Activated CD8-positive, alpha-beta T cell treated with anti-CD3 and anti-CD28 coated beads for 36 hours (primary cell): ENCODE measurements at regions not wholly inside any gene's neighbourhood (a gene's known extent, or its start where the extent isn't known, plus 50 kb on each side); places are given as distances from the start of the nearest gene placed in this dataset.
"Not testable (repeated sequence)": the region's sequence is repeated elsewhere in the genome, so short reads cannot be mapped to it uniquely, and the experiment has no call there.

Experiments
- ATAC-seq: fragments of 200-7000 bp; cut with Tn5 transposase; one replicate; pipeline ENCODE4 v1.10.0; 2021; ENCODE audit warnings: mild to moderate bottlenecking, moderate library complexity
- CTCF ChIA-PET: fragments of 350-600 bp; sonication (Branson Sonifier 250); formaldehyde crosslinking; loops from one replicate; lab custom pipeline; 2021; ENCODE audit warnings: antibody characterized with exemption; lab: Charles Lee
- POLR2A ChIA-PET: fragments of 350-600 bp; sonication (Branson Sonifier 250); formaldehyde crosslinking; loops from one replicate; lab custom pipeline; 2021; ENCODE audit warnings: antibody characterized with exemption; lab: Charles Lee
- DNase-seq: peaks from one replicate; pipeline ENCODE4 v3.0.0-alpha.2; 2020
- H3K27ac Mint-ChIP-seq: one replicate; pipeline ENCODE4 v1.8.0; 2021; ENCODE audit warnings: mild to moderate bottlenecking, mixed read lengths
- H3K27me3 Mint-ChIP-seq: one replicate; pipeline ENCODE4 v1.8.0; 2021; ENCODE audit warnings: mixed read lengths
- H3K36me3 Mint-ChIP-seq: one replicate; pipeline ENCODE4 v1.8.0; 2021; ENCODE audit warnings: low read depth, mixed read lengths
- H3K4me1 Mint-ChIP-seq: one replicate; pipeline ENCODE4 v1.8.0; 2021; ENCODE audit warnings: low read depth, mixed read lengths
- H3K4me3 Mint-ChIP-seq: one replicate; pipeline ENCODE4 v1.8.0; 2021; ENCODE audit warnings: mild to moderate bottlenecking, moderate library complexity, mixed read lengths
- H3K9me3 Mint-ChIP-seq: one replicate; pipeline ENCODE4 v1.8.0; 2021; ENCODE audit warnings: mixed read lengths
- intact Hi-C: fragments of 100-400 bp; cut with micrococcal nuclease; formaldehyde crosslinking; loops from one replicate; pipeline ENCODE4 v1.10.0; 2022

- POLR2A ChIA-PET, intact Hi-C loops, H3K4me1 Mint-ChIP-seq, H3K9me3 Mint-ChIP-seq, CTCF ChIA-PET, H3K27me3 Mint-ChIP-seq, H3K36me3 Mint-ChIP-seq, H3K27ac Mint-ChIP-seq, ATAC-seq, DNase-seq, H3K4me3 Mint-ChIP-seq: not testable (repeated sequence)
Measured at GRCh38 chr15:20259559-20260190, 281.9 kb downstream of the GOLGA6L6 start.

GRCh38 chr15:20256394-20256793, 285.2 kb downstream of the GOLGA6L6 start:
- intact Hi-C loops, H3K27ac Mint-ChIP-seq, POLR2A ChIA-PET, H3K9me3 Mint-ChIP-seq, DNase-seq, H3K36me3 Mint-ChIP-seq, H3K4me1 Mint-ChIP-seq, H3K27me3 Mint-ChIP-seq, CTCF ChIA-PET, ATAC-seq, H3K4me3 Mint-ChIP-seq: not testable (repeated sequence)

- H3K27me3 Mint-ChIP-seq, POLR2A ChIA-PET, H3K27ac Mint-ChIP-seq, H3K4me3 Mint-ChIP-seq, H3K36me3 Mint-ChIP-seq, H3K9me3 Mint-ChIP-seq, H3K4me1 Mint-ChIP-seq, CTCF ChIA-PET, intact Hi-C loops, DNase-seq, ATAC-seq: not testable (repeated sequence)
Measured at GRCh38 chr15:20255641-20256040, 286.0 kb downstream of the GOLGA6L6 start.

- ATAC-seq, H3K9me3 Mint-ChIP-seq: not testable (repeated sequence)
Measured at GRCh38 chr15:20253047-20253615, 288.5 kb downstream of the GOLGA6L6 start.

GRCh38 chr15:20252040-20252439, 289.6 kb downstream of the GOLGA6L6 start:
- H3K27ac Mint-ChIP-seq, H3K27me3 Mint-ChIP-seq, intact Hi-C loops, H3K9me3 Mint-ChIP-seq, H3K4me1 Mint-ChIP-seq, DNase-seq, H3K36me3 Mint-ChIP-seq, ATAC-seq, POLR2A ChIA-PET, CTCF ChIA-PET, H3K4me3 Mint-ChIP-seq: not testable (repeated sequence)

More at GRCh38 chr15:20253047-20253615, 288.5 kb downstream of the GOLGA6L6 start:
- intact Hi-C loops, H3K4me3 Mint-ChIP-seq, H3K36me3 Mint-ChIP-seq, CTCF ChIA-PET, H3K4me1 Mint-ChIP-seq, H3K27ac Mint-ChIP-seq, H3K27me3 Mint-ChIP-seq, POLR2A ChIA-PET, DNase-seq: not testable (repeated sequence)

- DNase-seq, CTCF ChIA-PET, intact Hi-C loops: not testable (repeated sequence)
Measured at GRCh38 chr15:20251214-20252005, 290.2 kb downstream of the GOLGA6L6 start.

GRCh38 chr15:20250206-20250605, 291.4 kb downstream of the GOLGA6L6 start:
- H3K4me3 Mint-ChIP-seq, ATAC-seq, H3K4me1 Mint-ChIP-seq, DNase-seq, CTCF ChIA-PET, POLR2A ChIA-PET, H3K36me3 Mint-ChIP-seq, intact Hi-C loops, H3K27me3 Mint-ChIP-seq, H3K9me3 Mint-ChIP-seq, H3K27ac Mint-ChIP-seq: not testable (repeated sequence)

More at GRCh38 chr15:20251214-20252005, 290.2 kb downstream of the GOLGA6L6 start:
- H3K9me3 Mint-ChIP-seq, H3K27me3 Mint-ChIP-seq, POLR2A ChIA-PET, H3K27ac Mint-ChIP-seq, H3K4me1 Mint-ChIP-seq, H3K36me3 Mint-ChIP-seq, H3K4me3 Mint-ChIP-seq, ATAC-seq: not testable (repeated sequence)

GRCh38 chr15:20249677-20249970, 292.0 kb downstream of the GOLGA6L6 start:
- POLR2A ChIA-PET, H3K27me3 Mint-ChIP-seq, H3K4me1 Mint-ChIP-seq, ATAC-seq, DNase-seq, H3K27ac Mint-ChIP-seq, H3K36me3 Mint-ChIP-seq, H3K9me3 Mint-ChIP-seq, intact Hi-C loops, CTCF ChIA-PET, H3K4me3 Mint-ChIP-seq: not testable (repeated sequence)

GRCh38 chr15:20248434-20248833, 293.2 kb downstream of the GOLGA6L6 start:
- intact Hi-C loops, H3K9me3 Mint-ChIP-seq, H3K4me3 Mint-ChIP-seq, H3K36me3 Mint-ChIP-seq, H3K4me1 Mint-ChIP-seq, H3K27ac Mint-ChIP-seq, CTCF ChIA-PET, H3K27me3 Mint-ChIP-seq, POLR2A ChIA-PET, ATAC-seq, DNase-seq: not testable (repeated sequence)

- H3K4me3 Mint-ChIP-seq, H3K27me3 Mint-ChIP-seq, POLR2A ChIA-PET, H3K27ac Mint-ChIP-seq, CTCF ChIA-PET, H3K9me3 Mint-ChIP-seq, ATAC-seq, intact Hi-C loops, DNase-seq, H3K4me1 Mint-ChIP-seq, H3K36me3 Mint-ChIP-seq: not testable (repeated sequence)
Measured at GRCh38 chr15:20247137-20247536, 294.5 kb downstream of the GOLGA6L6 start.

GRCh38 chr15:20246624-20247023, 295.0 kb downstream of the GOLGA6L6 start:
- POLR2A ChIA-PET, DNase-seq, CTCF ChIA-PET: not testable (repeated sequence)

GRCh38 chr15:20245856-20246255, 295.7 kb downstream of the GOLGA6L6 start:
- ATAC-seq, H3K4me1 Mint-ChIP-seq, DNase-seq, CTCF ChIA-PET, intact Hi-C loops, H3K27ac Mint-ChIP-seq, H3K9me3 Mint-ChIP-seq, POLR2A ChIA-PET, H3K36me3 Mint-ChIP-seq, H3K27me3 Mint-ChIP-seq, H3K4me3 Mint-ChIP-seq: not testable (repeated sequence)

More at GRCh38 chr15:20246624-20247023, 295.0 kb downstream of the GOLGA6L6 start:
- H3K4me3 Mint-ChIP-seq, intact Hi-C loops, H3K36me3 Mint-ChIP-seq, ATAC-seq, H3K9me3 Mint-ChIP-seq, H3K27ac Mint-ChIP-seq, H3K27me3 Mint-ChIP-seq, H3K4me1 Mint-ChIP-seq: not testable (repeated sequence)
